Loucy (cell line): ENCODE measurements at regions not wholly inside any gene's neighbourhood (a gene's known extent, or its start where the extent isn't known, plus 50 kb on each side); places are given as distances from the start of the nearest gene placed in this dataset.
A peak's percentile ranks its signal among the peaks of the same experiment; 100 is the strongest.

ENCODE experiments used
- H2AFZ ChIP-seq: fragments of 200-600 bp; sonication (generic); 2 replicates; pipeline ENCODE4 v1.6.0; 2016; ENCODE audit warnings: antibody characterized with exemption, mild to moderate bottlenecking, low read length, moderate library complexity
- H3F3A ChIP-seq: fragments of 200-600 bp; 2 replicates; pipeline ENCODE4 v1.6.0; 2016; ENCODE audit warnings: antibody characterized with exemption, low read depth, mild to moderate bottlenecking
- H3K27me3 ChIP-seq: fragments of 200-600 bp; sonication (generic); 2 replicates; pipeline ENCODE4 v1.6.1; 2014; ENCODE audit warnings: low read length, mild to moderate bottlenecking; ENCODE audit not compliant: insufficient read depth, poor library complexity, severe bottlenecking
- H3K36me3 ChIP-seq: fragments of 200-600 bp; sonication (generic); 2 replicates; pipeline ENCODE4 v1.6.1; 2016; ENCODE audit warnings: low read length; ENCODE audit not compliant: insufficient read depth
- H3K4me1 ChIP-seq: fragments of 200-600 bp; sonication (generic); 2 replicates; pipeline ENCODE4 v1.5.1; 2014; ENCODE audit warnings: low read length, mild to moderate bottlenecking; ENCODE audit not compliant: insufficient read depth, poor library complexity, severe bottlenecking
- H3K4me2 ChIP-seq: fragments of 200-600 bp; sonication (generic); 2 replicates; pipeline ENCODE4 v1.6.0; 2014; ENCODE audit warnings: antibody characterized with exemption, low read length, low read depth, mild to moderate bottlenecking; ENCODE audit not compliant: poor library complexity, severe bottlenecking
- H3K4me3 ChIP-seq: fragments of 200-600 bp; sonication (generic); 2 replicates; pipeline ENCODE4 v1.5.1; 2014; ENCODE audit warnings: low read length, mild to moderate bottlenecking, mixed read lengths; ENCODE audit not compliant: poor library complexity, severe bottlenecking
- H3K79me2 ChIP-seq: fragments of 200-600 bp; sonication (generic); 2 replicates; pipeline ENCODE4 v1.6.1; 2014; ENCODE audit warnings: low read length; ENCODE audit not compliant: insufficient read depth
- H3K9ac ChIP-seq: fragments of 200-600 bp; sonication (generic); 2 replicates; pipeline ENCODE4 v1.6.0; 2014; ENCODE audit warnings: mild to moderate bottlenecking, low read depth, low read length, moderate library complexity; ENCODE audit not compliant: poor library complexity, severe bottlenecking
- H3K9me2 ChIP-seq: fragments of 200-600 bp; sonication (generic); replicated peaks from 2 replicates; pipeline ENCODE4 v1.6.1; 2016; ENCODE audit warnings: low read depth, low read length, mixed read lengths
- H3K9me3 ChIP-seq: fragments of 200-600 bp; sonication (generic); 2 replicates; pipeline ENCODE4 v1.6.1; 2014; ENCODE audit warnings: mild to moderate bottlenecking, antibody characterized with exemption, low read length, low read depth; ENCODE audit not compliant: insufficient read depth
- H4K20me1 ChIP-seq: fragments of 200-600 bp; sonication (generic); 2 replicates; pipeline ENCODE4 v1.6.0; 2014; ENCODE audit warnings: antibody characterized with exemption, low read length, mild to moderate bottlenecking; ENCODE audit not compliant: insufficient read depth, poor library complexity, severe bottlenecking
- CTCF ChIP-seq: fragments of 200-600 bp; sonication (generic); conservative IDR thresholded peaks from 2 replicates; pipeline ENCODE4 v1.5.1; 2014; ENCODE audit warnings: mild to moderate bottlenecking, antibody characterized with exemption, low read length
- EZH2phosphoT487 ChIP-seq: fragments of 200-600 bp; IDR thresholded peaks from 2 replicates; pipeline ENCODE4 v1.6.1; 2018; ENCODE audit warnings: antibody characterized with exemption, mild to moderate bottlenecking, moderate library complexity, borderline replicate concordance

GRCh38 chr2:144607891-144608521 lies 88.1 kb upstream of the ZEB2 start:
- TF ChIP-seq CTCF (no peak), EZH2phosphoT487 (no peak)
- no peak overlapping the region for H3K4me2 ChIP-seq

GRCh38 chr2:144607099-144607498 lies 87.2 kb upstream of the ZEB2 start:
- Histone ChIP-seq H3K4me3 (no peak overlapping the region), H3K27me3 (no peaks in the 10 kb centered on the region), H3K4me1 (peaks cover 5% of the 10 kb centered on the region), H4K20me1 (no peaks in the 10 kb centered on the region), H2AFZ (peak overlapping the region; percentile 42; the same call in 1 of the 2 replicates), H3K9me3 (no peaks in the 10 kb centered on the region), H3F3A (no peaks in the 10 kb centered on the region), H3K36me3 (no peaks in the 10 kb centered on the region), H3K4me2 (no peak overlapping the region), H3K79me2 (no peaks in the 10 kb centered on the region), H3K9ac (no peak overlapping the region), H3K9me2 (no peaks in the 10 kb centered on the region)
- TF ChIP-seq CTCF, result no peak
- no peak for TF ChIP-seq EZH2phosphoT487

More at GRCh38 chr2:144607891-144608521, 88.1 kb upstream of the ZEB2 start:
- Histone ChIP-seq H3F3A (no peaks in the 10 kb centered on the region), H3K79me2 (no peaks in the 10 kb centered on the region), H4K20me1 (no peaks in the 10 kb centered on the region), H2AFZ (no peak overlapping the region), H3K9me2 (no peaks in the 10 kb centered on the region), H3K9ac (no peak overlapping the region), H3K4me3 (no peak overlapping the region), H3K9me3 (no peaks in the 10 kb centered on the region), H3K36me3 (no peaks in the 10 kb centered on the region), H3K27me3 (no peaks in the 10 kb centered on the region), H3K4me1 (peaks cover 5% of the 10 kb centered on the region)

- H4K20me1 ChIP-seq, result no peaks in the 10 kb centered on the region
- H3F3A ChIP-seq, result no peaks in the 10 kb centered on the region
- TF ChIP-seq CTCF (no peak), EZH2phosphoT487 (no peak)
- H3K9me2 ChIP-seq, result no peaks in the 10 kb centered on the region
- H3K4me3 ChIP-seq, result no peak overlapping the region
- H3K27me3 ChIP-seq, result no peaks in the 10 kb centered on the region
- H3K4me2 ChIP-seq, result no peak overlapping the region
- H2AFZ ChIP-seq, result peak overlapping the region; percentile 42
- no peak overlapping the region for H3K9ac ChIP-seq
- peaks cover 5% of the 10 kb centered on the region for H3K4me1 ChIP-seq
- H3K9me3 ChIP-seq, result no peaks in the 10 kb centered on the region
- H3K36me3 ChIP-seq, result no peaks in the 10 kb centered on the region
- H3K79me2 ChIP-seq, result no peaks in the 10 kb centered on the region
Observed at GRCh38 chr2:144606466-144607095, 86.7 kb upstream of the ZEB2 start.
